ENCODE measurements at regions not wholly inside any gene's neighbourhood (a gene's known extent, or its start where the extent isn't known, plus 50 kb on each side); places are given as distances from the start of the nearest gene placed in this dataset.

DNA sequence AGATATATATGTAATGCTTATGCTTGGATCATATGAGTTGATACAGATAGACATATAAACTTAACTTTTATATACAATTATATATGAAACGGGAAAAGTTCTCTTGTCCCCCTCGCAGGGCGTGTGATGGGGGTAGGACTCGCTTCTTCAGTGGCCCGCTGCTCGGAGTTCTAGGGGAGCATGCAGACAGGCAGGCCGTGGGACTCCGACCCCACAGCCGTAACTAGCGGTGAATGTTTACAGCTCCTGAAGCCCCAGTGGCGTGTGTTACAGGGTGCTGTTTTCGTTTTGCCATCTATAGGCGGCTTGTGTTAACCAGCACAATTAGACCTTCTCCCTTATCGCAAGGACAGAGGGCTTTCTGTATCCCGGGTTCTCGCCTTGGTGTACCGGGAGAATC lies 1899.8 kb downstream of the PCDH9 start:
- TF ChIP-seq, protein P1, sequence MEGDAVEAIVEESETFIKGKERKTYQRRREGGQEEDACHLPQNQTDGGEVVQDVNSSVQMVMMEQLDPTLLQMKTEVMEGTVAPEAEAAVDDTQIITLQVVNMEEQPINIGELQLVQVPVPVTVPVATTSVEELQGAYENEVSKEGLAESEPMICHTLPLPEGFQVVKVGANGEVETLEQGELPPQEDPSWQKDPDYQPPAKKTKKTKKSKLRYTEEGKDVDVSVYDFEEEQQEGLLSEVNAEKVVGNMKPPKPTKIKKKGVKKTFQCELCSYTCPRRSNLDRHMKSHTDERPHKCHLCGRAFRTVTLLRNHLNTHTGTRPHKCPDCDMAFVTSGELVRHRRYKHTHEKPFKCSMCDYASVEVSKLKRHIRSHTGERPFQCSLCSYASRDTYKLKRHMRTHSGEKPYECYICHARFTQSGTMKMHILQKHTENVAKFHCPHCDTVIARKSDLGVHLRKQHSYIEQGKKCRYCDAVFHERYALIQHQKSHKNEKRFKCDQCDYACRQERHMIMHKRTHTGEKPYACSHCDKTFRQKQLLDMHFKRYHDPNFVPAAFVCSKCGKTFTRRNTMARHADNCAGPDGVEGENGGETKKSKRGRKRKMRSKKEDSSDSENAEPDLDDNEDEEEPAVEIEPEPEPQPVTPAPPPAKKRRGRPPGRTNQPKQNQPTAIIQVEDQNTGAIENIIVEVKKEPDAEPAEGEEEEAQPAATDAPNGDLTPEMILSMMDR (IDR thresholded peaks at IDR 0.05) = no peak
- no peak for TF ChIP-seq POLR2A (IDR thresholded peaks at IDR 0.05)
